GM13977 (cell line): ENCODE measurements at regions not wholly inside any gene's neighbourhood (a gene's known extent, or its start where the extent isn't known, plus 50 kb on each side); places are given as distances from the start of the nearest gene placed in this dataset.

Experiments used
- DNase-seq: peaks from one replicate; pipeline ENCODE4 v3.0.0; 2012; ENCODE audit warnings: low spot score
- CTCF ChIP-seq: IDR thresholded peaks from 2 replicates; pipeline ENCODE4 v1.5.1; 2012; ENCODE audit warnings: mild to moderate bottlenecking, control low read depth; ENCODE audit not compliant: insufficient read depth; ENCODE audit errors: extremely low read depth, missing control alignments
- in situ Hi-C: fragments of 300-500 bp; cut with MboI; formaldehyde crosslinking; loops from one replicate; pipeline ENCODE4 v1.12.0; 2022; ENCODE audit warnings: low sequenced_read_pairs, low pct_unique_long_range_greater_than_20kb, mixed read lengths, inconsistent platforms; ENCODE audit not compliant: unreplicated experiment

- DNase-seq = no peak
- no peak for TF ChIP-seq CTCF
- in situ Hi-C loops = no loop called here
These were observed 186.5 kb upstream of the ATP2B1 start for GRCh38 chr12:89895101-89895500.

GRCh38 chr12:89893972-89894706 is 185.5 kb upstream of the ATP2B1 start:
- TF ChIP-seq CTCF = no peak
- in situ Hi-C loops = no loop called here
- DNase-seq = no peak

GRCh38 chr12:89892436-89892835 is 183.8 kb upstream of the ATP2B1 start:
- no peak for TF ChIP-seq CTCF
- in situ Hi-C loops = no loop called here
- no peak for DNase-seq

- in situ Hi-C loops = no loop called here
- no peak for DNase-seq
- TF ChIP-seq CTCF = no peak
These were observed 183.3 kb upstream of the ATP2B1 start for GRCh38 chr12:89891933-89892332.

GRCh38 chr12:89890161-89890560 is 181.5 kb upstream of the ATP2B1 start:
- in situ Hi-C loops = no loop called here
- DNase-seq = no peak
- TF ChIP-seq CTCF = no peak

GRCh38 chr12:89889062-89889461 is 180.4 kb upstream of the ATP2B1 start:
- no peak for TF ChIP-seq CTCF
- in situ Hi-C loops = no loop called here
- no peak for DNase-seq
